DMS 273 (cell line): ENCODE measurements at regions not wholly inside any gene's neighbourhood (a gene's known extent, or its start where the extent isn't known, plus 50 kb on each side); places are given as distances from the start of the nearest gene placed in this dataset.

Experiments
- DNase-seq: peaks from one replicate; lab custom pipeline; 2025; ENCODE audit not compliant: unreplicated experiment; lab: John Stamatoyannopoulos, UW

- DNase-seq: no peak
These were observed 509.7 kb downstream of the CCDC85A start for GRCh38 chr2:56693501-56693900.

GRCh38 chr2:56703001-56703400 lies 519.2 kb downstream of the CCDC85A start:
- no peak for DNase-seq

DNA sequence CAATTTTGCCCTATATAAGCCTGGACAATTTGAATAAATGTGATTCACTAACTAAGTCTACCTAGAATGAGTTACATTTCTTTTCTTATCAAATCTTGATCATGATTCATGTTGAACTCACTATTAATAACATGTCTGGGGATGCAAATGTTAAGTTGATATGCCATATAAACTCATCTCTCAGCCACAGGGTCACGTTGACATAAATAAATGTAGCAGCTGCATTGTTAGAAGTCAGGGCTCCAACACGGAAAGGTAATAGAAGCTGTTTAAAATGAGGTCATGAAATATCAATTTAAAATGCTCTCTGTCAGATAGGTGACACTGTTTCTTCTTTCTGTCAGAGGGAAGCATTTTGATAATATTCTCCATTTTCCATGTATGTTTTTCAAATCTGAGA lies 521.9 kb downstream of the CCDC85A start:
- no peak for DNase-seq

GRCh38 chr2:56707218-56707617 lies 523.4 kb downstream of the CCDC85A start:
- no peak for DNase-seq

- no peak for DNase-seq
These were observed 523.9 kb downstream of the CCDC85A start for GRCh38 chr2:56707650-56708049.

DNA sequence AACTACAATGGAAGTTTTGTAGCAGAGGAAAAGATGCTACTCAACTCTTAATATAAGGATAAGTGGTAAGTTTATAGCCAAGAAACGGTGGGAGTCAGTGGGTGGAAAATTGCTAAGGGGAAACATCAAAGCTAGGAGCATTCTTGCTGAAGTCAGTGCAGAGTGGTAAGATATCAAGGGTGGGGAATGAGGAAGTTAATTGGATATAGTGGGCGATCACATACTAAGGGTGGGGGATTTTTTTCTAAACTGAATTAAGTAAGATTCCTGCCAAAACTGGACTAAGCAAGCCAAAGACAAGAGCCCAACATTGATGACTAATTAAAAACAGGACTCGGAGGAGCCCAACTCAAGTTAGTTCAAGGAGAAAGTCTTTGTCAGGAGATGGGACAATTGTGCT lies 525.4 kb downstream of the CCDC85A start:
- DNase-seq: no peak

DNA sequence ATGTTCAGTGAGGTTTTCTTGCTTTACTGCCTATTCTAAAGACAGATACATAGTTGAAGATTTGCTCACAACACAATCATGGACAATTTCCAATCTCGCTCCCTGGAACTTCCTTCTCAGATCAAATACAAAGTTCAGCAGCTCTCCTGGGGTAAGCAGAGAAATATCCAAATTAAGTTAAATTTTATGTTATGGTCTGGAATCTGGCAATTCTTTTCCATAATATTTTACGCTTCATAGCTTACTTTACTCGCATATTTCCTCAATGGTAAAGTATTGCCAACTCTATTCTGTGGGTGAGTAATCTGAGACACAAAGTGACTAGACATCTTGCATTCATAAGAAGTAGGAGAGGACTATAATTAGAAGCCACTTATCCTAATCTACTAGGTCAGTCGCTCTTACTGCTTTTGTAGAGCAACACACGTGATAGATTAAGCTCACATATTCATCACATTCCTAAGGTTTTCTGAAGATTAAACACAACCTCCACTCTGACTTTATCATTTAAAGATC lies 529.4 kb downstream of the CCDC85A start:
- no peak for DNase-seq

DNA sequence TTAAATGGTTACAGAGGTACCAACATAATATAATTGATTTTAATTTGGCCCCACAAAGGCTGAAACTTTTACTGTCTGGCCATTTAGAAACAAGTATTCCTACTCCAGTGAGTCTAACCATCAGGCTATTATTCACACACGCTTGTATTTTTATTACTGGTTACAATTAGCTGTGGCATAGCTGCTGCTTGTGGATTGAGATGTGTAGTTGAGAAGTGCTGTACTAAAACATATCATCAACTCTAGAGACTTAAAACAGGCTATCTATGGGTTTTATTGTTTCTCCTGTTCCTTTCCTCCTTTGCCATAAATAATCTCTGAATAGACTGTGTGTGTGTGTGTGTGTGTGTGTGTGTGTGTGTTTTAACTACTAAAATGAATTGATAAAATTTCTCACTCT lies 530.2 kb downstream of the CCDC85A start:
- no peak for DNase-seq

DNA sequence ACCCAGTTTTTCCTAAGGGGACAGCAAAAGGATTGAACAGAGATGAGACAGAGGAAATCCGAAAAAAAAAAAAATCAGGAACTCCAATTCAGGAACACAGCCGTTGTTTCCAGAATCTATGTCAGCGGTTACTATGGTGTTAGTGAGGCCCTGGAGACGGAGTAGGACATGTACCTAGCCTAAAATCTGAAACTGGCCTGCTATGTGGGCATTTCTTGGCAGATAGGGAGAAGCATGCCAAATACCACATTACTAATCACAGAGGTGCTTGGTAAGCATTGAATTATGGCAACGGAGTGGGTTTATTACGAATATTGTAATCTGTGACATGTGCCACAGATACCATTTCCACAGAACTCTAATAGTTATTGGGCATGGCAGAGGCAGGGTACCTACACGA lies 530.6 kb downstream of the CCDC85A start:
- no peak for DNase-seq

DNA sequence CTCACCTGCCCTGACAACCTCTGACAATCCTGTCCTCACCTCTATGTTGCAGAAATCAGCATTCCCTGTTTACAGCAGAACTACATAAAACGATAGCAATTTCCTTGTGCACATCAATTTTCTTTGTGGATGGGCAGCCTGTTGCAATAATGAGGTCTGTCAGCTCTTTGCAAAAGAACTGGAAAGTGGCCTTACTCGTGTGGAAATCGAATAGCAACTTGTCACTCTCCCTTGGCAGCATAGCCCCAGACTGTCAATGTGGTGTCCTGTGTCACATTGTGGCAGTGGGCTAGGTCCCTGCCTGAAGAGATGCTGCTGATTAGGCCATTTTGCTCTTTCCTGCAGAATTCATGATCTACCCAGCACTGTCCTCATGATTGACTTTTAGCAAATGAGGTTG lies 531.9 kb downstream of the CCDC85A start:
- DNase-seq: no peak

DNA sequence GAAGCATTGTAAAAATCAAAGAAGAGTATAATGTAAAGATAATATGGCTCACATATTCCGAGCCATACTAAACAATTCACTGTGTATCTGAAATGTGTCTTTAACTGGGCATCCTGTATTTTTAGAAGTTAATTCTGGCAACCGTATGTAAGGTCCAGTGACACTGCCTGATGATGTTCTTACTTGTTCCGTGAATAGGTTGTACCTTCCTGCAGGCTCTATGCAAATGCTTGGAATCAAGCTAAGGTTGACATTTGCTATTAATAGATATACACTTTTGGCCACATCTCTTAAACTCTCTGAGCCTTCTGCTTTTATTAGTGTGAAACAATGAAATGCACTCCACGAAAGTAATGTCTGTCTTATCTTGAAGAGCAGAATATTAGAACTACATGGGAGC lies 534.6 kb downstream of the CCDC85A start:
- no peak for DNase-seq

- no peak for DNase-seq
These were observed 545.4 kb downstream of the CCDC85A start for GRCh38 chr2:56729212-56729611.

DNA sequence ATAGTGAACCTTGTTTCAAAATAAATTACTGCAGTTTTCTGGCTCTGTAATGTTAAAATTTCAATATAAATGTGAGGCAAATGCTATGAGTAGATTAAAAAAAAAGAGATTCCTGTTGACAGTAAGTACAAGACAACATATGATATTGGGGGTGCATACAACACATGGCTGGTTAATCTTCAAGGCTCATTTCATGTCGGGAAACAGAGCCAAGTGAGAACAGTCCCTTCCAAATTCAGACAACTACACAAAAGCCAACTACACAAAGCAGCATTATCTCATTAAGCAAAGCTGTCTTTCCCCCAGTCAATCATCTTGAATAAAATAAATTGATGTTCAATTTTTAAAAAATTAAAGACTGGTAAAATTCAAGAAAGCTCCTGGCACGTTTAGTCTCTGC lies 549.2 kb downstream of the CCDC85A start:
- DNase-seq: no peak

- no peak for DNase-seq
These were observed 555.6 kb downstream of the CCDC85A start for GRCh38 chr2:56739413-56739812.

DNA sequence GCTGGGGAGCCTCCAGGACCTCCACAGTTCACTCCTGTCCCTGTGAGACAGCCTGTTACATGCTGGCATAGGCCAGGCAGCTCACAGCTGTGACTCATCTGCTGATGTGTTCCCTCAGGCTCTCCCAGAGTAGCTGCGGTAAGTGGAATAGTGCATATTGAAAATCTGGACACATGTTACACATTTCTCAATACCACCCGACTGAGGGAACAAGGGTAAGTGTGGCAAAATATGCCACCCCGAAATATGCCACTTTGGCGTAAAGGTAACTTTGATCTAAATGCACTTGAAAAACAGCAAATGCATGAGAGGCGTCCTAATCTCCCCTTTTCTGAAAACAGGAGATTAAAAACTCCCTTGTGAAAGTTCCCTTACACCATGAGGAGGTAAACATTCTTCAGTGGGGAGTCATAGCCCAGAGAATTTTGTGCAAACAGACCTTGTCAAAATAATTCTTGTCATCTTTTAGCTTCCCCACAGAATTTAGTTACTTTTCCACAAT lies 557.9 kb downstream of the CCDC85A start:
- DNase-seq: no peak

DNA sequence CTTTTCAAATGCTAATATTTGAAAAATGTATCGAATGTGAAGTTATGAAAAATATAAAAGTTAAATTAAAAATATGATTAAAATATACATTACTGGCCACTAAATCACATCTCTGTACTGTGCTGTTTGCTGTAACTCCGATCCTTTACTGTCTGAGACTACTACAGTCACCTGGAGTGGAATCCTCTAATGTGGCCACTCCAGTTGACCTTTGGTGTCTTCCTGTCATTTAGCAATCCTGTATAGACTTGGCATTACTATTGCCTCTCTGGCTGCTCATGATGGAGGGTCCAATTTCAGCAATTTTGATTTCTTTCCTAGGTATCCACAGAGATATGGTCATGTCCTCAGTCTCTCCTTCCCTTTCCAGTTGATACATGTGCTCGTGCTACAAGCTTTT lies 560.0 kb downstream of the CCDC85A start:
- no peak for DNase-seq

DNA sequence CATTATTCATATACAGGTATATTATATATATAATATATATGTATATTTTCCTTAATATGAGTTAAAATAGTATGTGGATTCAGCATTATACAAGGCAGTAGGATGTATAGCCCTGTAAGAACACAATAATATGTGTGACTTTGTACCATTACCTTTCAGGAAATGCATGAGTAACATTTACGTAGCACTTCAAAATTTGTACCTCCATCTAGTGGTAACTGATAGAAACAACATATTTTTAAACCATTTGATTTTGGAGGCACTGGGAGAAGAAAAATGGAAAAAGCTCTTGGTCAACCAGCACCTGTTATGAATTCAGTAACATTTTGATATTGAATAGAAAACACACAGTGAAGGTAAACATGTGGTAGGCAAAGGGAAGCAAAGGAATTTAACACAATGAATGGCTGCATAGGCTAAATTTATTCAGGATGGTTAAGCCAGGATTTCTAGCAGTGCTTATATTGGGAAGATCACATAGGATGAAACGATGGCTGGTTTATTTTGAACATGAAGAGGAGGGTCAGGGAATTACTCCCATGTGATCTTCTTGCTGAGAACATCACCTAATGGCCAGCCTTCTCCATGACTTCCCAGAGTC lies 565.5 kb downstream of the CCDC85A start:
- DNase-seq: peak; percentile 56

- no peak for DNase-seq
These were observed 569.4 kb downstream of the CCDC85A start for GRCh38 chr2:56753182-56753581.

DNA sequence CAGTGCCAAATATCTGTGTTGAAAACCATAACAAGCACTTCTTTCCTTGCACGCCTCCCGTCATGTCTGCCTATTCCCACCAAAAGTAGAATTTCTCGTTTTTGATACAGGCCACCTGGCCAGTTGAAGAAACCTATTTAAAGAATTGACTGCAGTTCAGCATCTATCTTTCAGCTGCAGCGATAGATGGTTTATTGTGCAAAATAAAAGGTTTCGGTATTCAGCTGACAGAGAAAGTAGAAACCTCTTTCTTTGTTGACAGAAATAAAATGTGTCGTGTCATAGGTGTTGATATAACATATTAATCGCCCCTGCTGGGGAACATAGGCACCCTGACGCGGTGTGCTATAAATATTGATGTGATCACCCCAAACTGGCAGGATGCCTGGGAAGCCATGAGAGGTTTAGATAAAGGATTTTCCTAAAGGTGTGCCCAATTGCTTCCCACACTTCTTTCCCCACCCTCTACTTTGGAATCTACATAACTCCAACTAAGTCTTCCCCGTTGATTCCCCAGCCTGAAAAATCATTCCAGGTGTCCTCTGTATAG lies 570.4 kb downstream of the CCDC85A start:
- no peak for DNase-seq

DNA sequence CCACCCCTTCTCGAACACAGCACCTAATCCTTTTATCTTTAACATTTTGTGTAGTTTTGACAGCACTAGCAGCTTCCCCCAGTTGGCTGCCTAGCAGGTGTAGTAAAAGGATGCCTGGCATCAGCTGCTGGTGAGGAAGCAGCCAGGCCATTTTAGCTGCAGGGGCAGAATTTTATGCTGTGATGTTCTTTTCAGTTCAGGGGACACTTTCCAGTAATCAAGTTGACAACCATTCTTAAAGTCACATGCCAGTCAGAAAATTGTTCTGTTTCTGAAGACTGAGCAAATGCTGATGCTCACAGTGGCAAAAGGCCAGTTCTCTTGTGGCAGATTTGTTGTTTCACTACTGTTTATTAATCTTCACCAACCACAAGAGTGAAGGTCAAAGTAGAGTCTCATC lies 570.8 kb downstream of the CCDC85A start:
- DNase-seq: no peak

- no peak for DNase-seq
These were observed 574.2 kb downstream of the CCDC85A start for GRCh38 chr2:56757884-56758545.

DNA sequence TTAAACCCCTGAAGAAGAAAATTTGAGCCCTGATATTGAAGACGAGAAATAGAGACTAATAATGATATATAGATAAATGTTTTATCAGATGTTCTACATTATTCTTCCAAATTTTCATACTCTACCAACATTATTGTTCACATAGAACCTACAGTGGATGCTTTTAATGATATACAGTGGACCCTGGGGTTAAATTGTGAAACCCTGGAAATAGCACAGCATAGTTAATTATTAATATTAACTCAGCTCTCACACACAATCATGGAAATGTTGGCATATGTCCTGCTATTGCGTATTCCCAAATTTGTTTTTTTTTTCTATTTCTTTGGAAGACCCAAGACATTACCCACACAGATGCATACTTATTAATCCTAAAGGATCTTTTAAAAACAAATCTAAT lies 579.9 kb downstream of the CCDC85A start:
- no peak for DNase-seq
